ENCODE measurements at regions not wholly inside any gene's neighbourhood (a gene's known extent, or its start where the extent isn't known, plus 50 kb on each side); places are given as distances from the start of the nearest gene placed in this dataset.

DNA sequence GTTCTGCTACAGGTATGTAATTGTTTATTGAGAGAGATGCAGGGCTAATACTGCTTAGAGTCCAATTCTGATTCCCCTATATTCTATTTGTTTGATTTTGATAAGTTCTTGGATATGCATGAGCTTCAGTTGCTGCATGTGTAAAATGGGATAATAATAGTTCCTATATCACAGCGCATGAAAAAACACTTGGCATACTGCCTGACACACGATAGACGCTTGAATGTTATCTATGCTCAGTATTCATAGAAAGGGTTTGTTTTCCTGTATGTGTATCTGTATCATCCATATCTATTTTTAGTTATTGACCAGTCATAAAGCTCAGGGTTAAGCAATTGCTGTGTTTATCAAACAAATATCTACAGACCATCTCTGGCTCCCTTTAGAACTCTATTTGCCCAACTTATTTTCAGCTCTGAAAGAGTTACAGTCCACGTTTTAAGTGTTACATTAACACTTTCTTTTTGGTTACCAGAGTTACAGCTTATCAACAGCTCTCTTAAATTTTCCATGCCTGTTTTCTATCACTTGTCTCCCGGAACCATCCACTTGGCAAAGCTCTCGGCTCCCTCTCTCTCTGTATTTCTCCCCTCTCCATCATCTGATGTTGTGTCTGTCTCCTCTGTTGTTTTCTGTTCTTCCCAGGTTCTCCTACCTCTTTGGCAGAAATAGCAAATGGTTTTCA, 334.8 kb downstream of the CBLN1 start:
- Histone ChIP-seq H3K4me3 (replicated peaks in 1 of 2; ENCODE audit: low read depth in 1 of 2, low read length in 2 of 2) (no peak overlapping the region), H3K79me2 (ENCODE audit: insufficient read depth, low read length) (no peaks in the 10 kb centered on the region), H2AFZ (ENCODE audit: low read depth, low read length, poor library complexity, severe bottlenecking) (peak overlapping the region; percentile 61), H3K9me2 (ENCODE audit: insufficient read depth) (no peaks in the 10 kb centered on the region), H3K4me2 (ENCODE audit: low read length) (no peak overlapping the region), H3K9ac (ENCODE audit: low read length) (no peak overlapping the region), H3K4me1 (ENCODE audit: control insufficient read depth in 1 of 2, insufficient read depth in 2 of 2, low read length in 2 of 2) (peaks cover 0 to 22% of the 10 kb centered on the region in 2 experiments; a peak in 2 of 4 replicates), H3K36me3 (ENCODE audit: control insufficient read depth in 1 of 2, insufficient read depth in 2 of 2, low read length in 2 of 2) (no peaks in the 10 kb centered on the region), H4K20me1 (ENCODE audit: insufficient read depth) (no peaks in the 10 kb centered on the region), H3K27ac (ENCODE audit: low read depth, low read length) (no peak overlapping the region), H3K9me3 (ENCODE audit: control insufficient read depth in 1 of 2, insufficient read depth in 1 of 2, low read depth in 1 of 2, low read length in 2 of 2) (no peaks in the 10 kb centered on the region), H3K27me3 (ENCODE audit: insufficient read depth, low read length) (no peaks in the 10 kb centered on the region)
- intact Hi-C loops (cut with micrococcal nuclease), result no loop called here
- ChIA-PET RAD21 (ENCODE audit: low non-redundant PET in 1 of 2, low total read pairs in 2 of 2, uncharacterized antibody in 2 of 2, unreplicated experiment in 2 of 2) (no interaction called here), CTCF (no interaction called here), POLR2A (no interaction called here)
- no TSS peak for BruUV-seq (replicated peaks)
- TF ChIP-seq CBX3 (IDR thresholded peaks at IDR 0.05; ENCODE audit: low read depth), result no peak
- TF ChIP-seq ZNF274 (IDR thresholded peaks at IDR 0.05; ENCODE audit: low read depth, low read length), result no peak
- TF ChIP-seq ELF1 (IDR thresholded peaks at IDR 0.05; ENCODE audit: borderline replicate concordance, low read depth), result no peak
- no peak for TF ChIP-seq POLR2A (IDR thresholded peaks at IDR 0.05; ENCODE audit: borderline replicate concordance, extremely low read depth, insufficient read depth, insufficient read length)
- TF ChIP-seq MAX (IDR thresholded peaks at IDR 0.05), result no peak
- TF ChIP-seq POLR2AphosphoS5 (IDR thresholded peaks at IDR 0.05; ENCODE audit: low read depth, low read length), result no peak
- no peak for TF ChIP-seq TCF7L2 (IDR thresholded peaks at IDR 0.05; ENCODE audit: borderline replicate concordance, extremely low read depth, insufficient read depth, insufficient read length)
- no peak for TF ChIP-seq CTCF (IDR thresholded peaks at IDR 0.05 in 2 of 3, conservative IDR thresholded peaks at IDR 0.05 in 1 of 3; ENCODE audit: borderline replicate concordance in 1 of 3, insufficient read depth in 1 of 3, low read depth in 2 of 3, low read length in 2 of 3)
- TF ChIP-seq YY1 (IDR thresholded peaks at IDR 0.05; ENCODE audit: extremely low read depth, insufficient replicate concordance, low read depth, low read length), result no peak
- no peak for TF ChIP-seq EGR1 (IDR thresholded peaks at IDR 0.05; ENCODE audit: low read depth)
- TF ChIP-seq ZBTB33 (IDR thresholded peaks at IDR 0.05; ENCODE audit: extremely low read depth, insufficient replicate concordance, low read length), result no peak
- TF ChIP-seq CEBPB (IDR thresholded peaks at IDR 0.05; ENCODE audit: low read depth), result no peak
- no peak for TF ChIP-seq ZFX (IDR thresholded peaks at IDR 0.05)
- TF ChIP-seq SRF (IDR thresholded peaks at IDR 0.05; ENCODE audit: low read depth), result no peak
- TF ChIP-seq FOSL1 (IDR thresholded peaks at IDR 0.05; ENCODE audit: low read depth), result no peak
- no peak for TF ChIP-seq SP1 (IDR thresholded peaks at IDR 0.05; ENCODE audit: low read depth)
- no peak for TF ChIP-seq SIN3A (IDR thresholded peaks at IDR 0.05; ENCODE audit: low read depth)
- no peak for TF ChIP-seq JUND (IDR thresholded peaks at IDR 0.05)
- TF ChIP-seq REST (IDR thresholded peaks at IDR 0.05; ENCODE audit: low read depth), result no peak
- no peak for ATAC-seq
- DNase-seq (ENCODE audit: low read depth, low spot score), result no peak
